ENCODE measurements at regions not wholly inside any gene's neighbourhood (a gene's known extent, or its start where the extent isn't known, plus 50 kb on each side); places are given as distances from the start of the nearest gene placed in this dataset.

DNA sequence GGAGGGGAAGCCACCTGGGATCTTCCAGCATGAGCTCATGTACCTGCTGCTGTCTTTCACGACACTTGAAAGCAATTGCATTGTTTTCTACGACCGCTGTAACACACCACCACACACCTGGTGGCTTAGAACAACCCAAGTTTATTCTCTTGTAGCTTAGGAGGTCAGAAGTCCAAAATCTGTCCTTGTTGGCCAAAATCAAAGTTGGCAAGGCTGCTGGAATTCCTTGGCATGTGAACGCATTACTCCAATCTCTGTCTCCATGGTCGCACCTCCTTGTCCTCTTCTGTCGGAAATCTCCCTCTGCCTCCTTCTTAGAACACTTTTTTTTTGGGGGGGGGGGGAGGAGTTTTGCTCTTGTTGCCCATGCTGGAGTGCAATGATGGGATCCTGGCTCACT lies 305.7 kb downstream of the BAMBI start:
- no peaks in the 10 kb centered on the region for H3K4me1 ChIP-seq (ENCODE audit: control insufficient read depth, insufficient read depth, low read length)
- ChIA-PET CTCF (no interaction called here), POLR2A (interaction anchor here (0.6 kb wide), 1 partner anchor 109 kb away, joined by 3 read pairs; no protein-coding TSS in a partner anchor)
- H3K36me3 ChIP-seq (ENCODE audit: control insufficient read depth in 2 of 2, insufficient read depth in 1 of 2, low read length in 2 of 2), result no peaks in the 10 kb centered on the region
- H3K4me3 ChIP-seq (ENCODE audit: low read depth, low read length), result no peak overlapping the region
- TF ChIP-seq OSR2 (tag by site-specific recombination; IDR thresholded peaks at IDR 0.05), result no peak
- no peak for TF ChIP-seq GLI2 (tag by site-specific recombination; IDR thresholded peaks at IDR 0.05; ENCODE audit: borderline replicate concordance, low read depth)
- TF ChIP-seq ZNF175 (tag by site-specific recombination; IDR thresholded peaks at IDR 0.05), result no peak
- TF ChIP-seq ZNF292 (tag by site-specific recombination; IDR thresholded peaks at IDR 0.05; ENCODE audit: borderline replicate concordance, low read depth), result no peak
- no peak for TF ChIP-seq ZNF155 (tag by site-specific recombination; IDR thresholded peaks at IDR 0.05)
- no peak for TF ChIP-seq BCL11A (tag by site-specific recombination; IDR thresholded peaks at IDR 0.05; ENCODE audit: low read depth)
- H3K9me3 ChIP-seq (ENCODE audit: control insufficient read depth, insufficient read depth, low read depth, low read length), result no peaks in the 10 kb centered on the region
- H3K27ac ChIP-seq (ENCODE audit: extremely low read depth, low read depth, low read length), result no peak overlapping the region

DNA sequence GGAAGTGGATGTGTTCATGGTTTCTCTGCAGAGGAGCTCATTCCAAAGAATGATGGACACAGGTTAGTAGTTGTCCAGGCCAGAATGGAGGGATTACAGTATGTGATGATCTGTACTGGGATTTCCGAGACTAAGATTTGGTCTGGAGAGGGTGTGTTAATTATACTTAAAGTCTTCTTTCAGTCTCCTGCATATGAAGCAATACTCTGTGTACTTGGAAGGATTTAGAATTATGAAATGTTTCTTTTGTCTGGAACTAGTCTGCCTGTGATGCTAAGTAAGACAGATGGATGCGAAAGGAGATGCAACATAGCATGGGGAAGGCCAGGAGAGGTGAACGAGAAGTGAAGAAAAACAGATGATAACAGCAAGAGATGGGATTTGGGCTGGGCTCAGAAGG lies 305.1 kb upstream of the LYZL1 start:
- Histone ChIP-seq H3K4me3 (ENCODE audit: low read depth, low read length) (no peak overlapping the region), H3K36me3 (ENCODE audit: control insufficient read depth in 2 of 2, insufficient read depth in 1 of 2, low read length in 2 of 2) (no peaks in the 10 kb centered on the region), H3K9me3 (ENCODE audit: control insufficient read depth, insufficient read depth, low read depth, low read length) (no peaks in the 10 kb centered on the region), H3K27ac (ENCODE audit: extremely low read depth, low read depth, low read length) (no peak overlapping the region), H3K4me1 (ENCODE audit: control insufficient read depth, insufficient read depth, low read length) (no peaks in the 10 kb centered on the region)
- TF ChIP-seq BCL11B (tag by site-specific recombination; IDR thresholded peaks at IDR 0.05; ENCODE audit: low read depth) (no peak), ZNF843 (tag by site-specific recombination; IDR thresholded peaks at IDR 0.05) (no peak), ZIC2 (tag by site-specific recombination; IDR thresholded peaks at IDR 0.05) (no peak), ZXDB (tag by site-specific recombination; IDR thresholded peaks at IDR 0.05) (no peak), ZNF521 (tag by site-specific recombination; IDR thresholded peaks at IDR 0.05) (no peak), ZEB2 (tag by site-specific recombination; IDR thresholded peaks at IDR 0.05) (no peak), ZNF548 (tag by site-specific recombination; IDR thresholded peaks at IDR 0.05) (no peak), ZNF623 (tag by site-specific recombination; IDR thresholded peaks at IDR 0.05) (no peak), YY2 (tag by site-specific recombination; IDR thresholded peaks at IDR 0.05) (no peak), ZNF600 (tag by site-specific recombination; IDR thresholded peaks at IDR 0.05) (no peak), ZNF239 (tag by site-specific recombination; IDR thresholded peaks at IDR 0.05) (no peak), SCRT1 (tag by site-specific recombination; IDR thresholded peaks at IDR 0.05; ENCODE audit: borderline replicate concordance) (no peak), ZNF701 (tag by site-specific recombination; IDR thresholded peaks at IDR 0.05) (no peak), ZNF596 (tag by site-specific recombination; IDR thresholded peaks at IDR 0.05) (no peak), ZNF133 (tag by site-specific recombination; IDR thresholded peaks at IDR 0.05) (no peak)
- TF ChIP-seq, protein P1, sequence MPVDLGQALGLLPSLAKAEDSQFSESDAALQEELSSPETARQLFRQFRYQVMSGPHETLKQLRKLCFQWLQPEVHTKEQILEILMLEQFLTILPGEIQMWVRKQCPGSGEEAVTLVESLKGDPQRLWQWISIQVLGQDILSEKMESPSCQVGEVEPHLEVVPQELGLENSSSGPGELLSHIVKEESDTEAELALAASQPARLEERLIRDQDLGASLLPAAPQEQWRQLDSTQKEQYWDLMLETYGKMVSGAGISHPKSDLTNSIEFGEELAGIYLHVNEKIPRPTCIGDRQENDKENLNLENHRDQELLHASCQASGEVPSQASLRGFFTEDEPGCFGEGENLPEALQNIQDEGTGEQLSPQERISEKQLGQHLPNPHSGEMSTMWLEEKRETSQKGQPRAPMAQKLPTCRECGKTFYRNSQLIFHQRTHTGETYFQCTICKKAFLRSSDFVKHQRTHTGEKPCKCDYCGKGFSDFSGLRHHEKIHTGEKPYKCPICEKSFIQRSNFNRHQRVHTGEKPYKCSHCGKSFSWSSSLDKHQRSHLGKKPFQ (tag by site-specific recombination; IDR thresholded peaks at IDR 0.05), result no peak
- TF ChIP-seq, protein P2, sequence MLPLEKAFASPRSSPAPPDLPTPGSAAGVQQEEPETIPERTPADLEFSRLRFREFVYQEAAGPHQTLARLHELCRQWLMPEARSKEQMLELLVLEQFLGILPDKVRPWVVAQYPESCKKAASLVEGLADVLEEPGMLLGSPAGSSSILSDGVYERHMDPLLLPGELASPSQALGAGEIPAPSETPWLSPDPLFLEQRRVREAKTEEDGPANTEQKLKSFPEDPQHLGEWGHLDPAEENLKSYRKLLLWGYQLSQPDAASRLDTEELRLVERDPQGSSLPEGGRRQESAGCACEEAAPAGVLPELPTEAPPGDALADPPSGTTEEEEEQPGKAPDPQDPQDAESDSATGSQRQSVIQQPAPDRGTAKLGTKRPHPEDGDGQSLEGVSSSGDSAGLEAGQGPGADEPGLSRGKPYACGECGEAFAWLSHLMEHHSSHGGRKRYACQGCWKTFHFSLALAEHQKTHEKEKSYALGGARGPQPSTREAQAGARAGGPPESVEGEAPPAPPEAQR (tag by site-specific recombination; IDR thresholded peaks at IDR 0.05), result no peak
- TF ChIP-seq, protein P3, sequence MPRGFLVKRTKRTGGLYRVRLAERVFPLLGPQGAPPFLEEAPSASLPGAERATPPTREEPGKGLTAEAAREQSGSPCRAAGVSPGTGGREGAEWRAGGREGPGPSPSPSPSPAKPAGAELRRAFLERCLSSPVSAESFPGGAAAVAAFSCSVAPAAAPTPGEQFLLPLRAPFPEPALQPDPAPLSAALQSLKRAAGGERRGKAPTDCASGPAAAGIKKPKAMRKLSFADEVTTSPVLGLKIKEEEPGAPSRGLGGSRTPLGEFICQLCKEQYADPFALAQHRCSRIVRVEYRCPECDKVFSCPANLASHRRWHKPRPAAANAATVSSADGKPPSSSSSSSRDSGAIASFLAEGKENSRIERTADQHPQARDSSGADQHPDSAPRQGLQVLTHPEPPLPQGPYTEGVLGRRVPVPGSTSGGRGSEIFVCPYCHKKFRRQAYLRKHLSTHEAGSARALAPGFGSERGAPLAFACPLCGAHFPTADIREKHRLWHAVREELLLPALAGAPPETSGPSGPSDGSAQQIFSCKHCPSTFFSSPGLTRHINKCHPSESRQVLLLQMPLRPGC (tag by site-specific recombination; IDR thresholded peaks at IDR 0.05), result no peak
- ChIA-PET POLR2A (no interaction called here), CTCF (no interaction called here)
